HCT116 (cell line): ENCODE measurements at regions not wholly inside any gene's neighbourhood (a gene's known extent, or its start where the extent isn't known, plus 50 kb on each side); places are given as distances from the start of the nearest gene placed in this dataset.

ENCODE experiments used
- ATAC-seq: fragments of 200-7000 bp; cut with Tn5 transposase; 2 replicates; pipeline ENCODE4 v1.9.1; 2020; ENCODE audit warnings: mild to moderate bottlenecking, moderate library complexity
- BruUV-seq: library from RNA; stranded (reverse); fragments of 400-500 nt; replicated peaks from 2 replicates; lab custom pipeline; 2021; lab: Mats Ljungman, UMichigan
- CTCF ChIA-PET: fragments of 300-600 bp; sonication (Branson Sonifier 250); formaldehyde crosslinking; loops from one replicate; lab custom pipeline; 2021; ENCODE audit warnings: antibody characterized with exemption; lab: Charles Lee
- POLR2A ChIA-PET: fragments of 300-600, 350-600 bp; sonication (Branson Sonifier 250); formaldehyde crosslinking; loops from one replicate; lab custom pipeline; 2021; ENCODE audit warnings: antibody characterized with exemption; lab: Charles Lee
- RAD21 ChIA-PET, 2 experiments: fragments of 300-600 bp; sonication (Branson Sonifier 250); formaldehyde crosslinking; loops; one replicate each; lab custom pipeline; 2023; ENCODE audit warnings: low total read pairs in 2 of 2; ENCODE audit not compliant: uncharacterized antibody in 2 of 2, unreplicated experiment in 2 of 2, low non-redundant PET in 1 of 2; lab: Charles Lee
- DNase-seq: peaks from one replicate; pipeline ENCODE4 v3.0.0-alpha.2; 2010; ENCODE audit warnings: low read depth, low spot score
- H2AFZ ChIP-seq: fragments of 200-600 bp; shearing (Covaris generic), sonication (generic); 2 replicates; pipeline ENCODE4 v1.6.1; 2017; ENCODE audit warnings: low read depth, mixed run types, mixed read lengths, antibody characterized with exemption, low read length; ENCODE audit not compliant: poor library complexity, severe bottlenecking
- H3K27ac ChIP-seq: 2 replicates; pipeline ENCODE4 v1.5.1; 2012; ENCODE audit warnings: low read depth, low read length
- H3K27me3 ChIP-seq: fragments of 200-600 bp; sonication (generic); 2 replicates; pipeline ENCODE4 v1.6.1; 2016; ENCODE audit warnings: mixed run types, low read length, mixed read lengths; ENCODE audit not compliant: insufficient read depth
- H3K36me3 ChIP-seq, 2 experiments: fragments of 200-500 bp in 1 of 2; fragments of 200-600 bp in 1 of 2; sonication (Bioruptor generic) in 1 of 2; sonication (generic) in 1 of 2; 2 replicates each; pipeline versions ENCODE4 v1.5.1 to v1.6.1; 2014 to 2016; ENCODE audit warnings: low read length in 2 of 2, inconsistent platforms in 1 of 2, mixed read lengths in 1 of 2, mixed run types in 1 of 2; ENCODE audit not compliant: insufficient read depth in 2 of 2, control insufficient read depth in 1 of 2
- H3K4me1 ChIP-seq, 2 experiments: fragments of 200-600 bp in 1 of 2; sonication (generic) in 1 of 2; 2 replicates each; pipeline versions ENCODE4 v1.5.1 to v1.6.1; 2012 to 2017; ENCODE audit warnings: low read length in 2 of 2, inconsistent platforms in 1 of 2, mild to moderate bottlenecking in 1 of 2, mixed read lengths in 1 of 2, mixed run types in 1 of 2, moderate library complexity in 1 of 2; ENCODE audit not compliant: insufficient read depth in 2 of 2, control insufficient read depth in 1 of 2
- H3K4me2 ChIP-seq: fragments of 200-600 bp; sonication (generic); 2 replicates; pipeline ENCODE4 v1.6.1; 2017; ENCODE audit warnings: mixed run types, low read length, mixed read lengths
- H3K4me3 ChIP-seq, 2 experiments: fragments of 200-600 bp in 1 of 2; sonication (generic) in 1 of 2; replicated peaks in 1 of 2; 2 replicates each; pipeline ENCODE4 v1.5.1; 2011 to 2016; ENCODE audit warnings: low read length in 2 of 2, control low read depth in 1 of 2, low read depth in 1 of 2, mild to moderate bottlenecking in 1 of 2, mixed read lengths in 1 of 2, mixed run types in 1 of 2
- H3K79me2 ChIP-seq: fragments of 200-600 bp; sonication (generic); 2 replicates; pipeline ENCODE4 v1.6.1; 2017; ENCODE audit warnings: mild to moderate bottlenecking, mixed run types, low read length, moderate library complexity, mixed read lengths; ENCODE audit not compliant: insufficient read depth
- H3K9ac ChIP-seq: fragments of 200-600 bp; sonication (generic); 2 replicates; pipeline ENCODE4 v1.6.1; 2016; ENCODE audit warnings: low read length, mixed read lengths
- H3K9me2 ChIP-seq: fragments of 200-600 bp; sonication (generic), shearing (Covaris generic); 2 replicates; pipeline ENCODE4 v1.6.1; 2017; ENCODE audit warnings: mixed run types, mild to moderate bottlenecking, moderate library complexity; ENCODE audit not compliant: insufficient read depth
- H3K9me3 ChIP-seq, 2 experiments: fragments of 200-500 bp in 1 of 2; fragments of 200-600 bp in 1 of 2; sonication (Bioruptor generic) in 1 of 2; sonication (generic) in 1 of 2; 2 replicates each; pipeline ENCODE4 v1.6.1; 2014 to 2017; ENCODE audit warnings: low read length in 2 of 2, mixed read lengths in 2 of 2, inconsistent platforms in 1 of 2, low read depth in 1 of 2, mild to moderate bottlenecking in 1 of 2, mixed run types in 1 of 2, moderate library complexity in 1 of 2; ENCODE audit not compliant: control insufficient read depth in 1 of 2, insufficient read depth in 1 of 2
- H4K20me1 ChIP-seq: fragments of 200-600 bp; sonication (generic), shearing (Covaris generic); 2 replicates; pipeline ENCODE4 v1.6.1; 2017; ENCODE audit warnings: mixed run types, mild to moderate bottlenecking, moderate library complexity; ENCODE audit not compliant: insufficient read depth
- CEBPB ChIP-seq: IDR thresholded peaks from 2 replicates; pipeline ENCODE4 v1.6.1; 2012; ENCODE audit warnings: low read depth
- CTCF ChIP-seq, 3 experiments: fragments of 200-600 bp in 1 of 3; sonication (generic) in 1 of 3; IDR thresholded peaks in 2 of 3; conservative IDR thresholded peaks in 1 of 3; 2 replicates each; pipeline ENCODE4 v1.5.1; 2012 to 2017; ENCODE audit warnings: low read depth in 2 of 3, low read length in 2 of 3, antibody characterized with exemption in 1 of 3, borderline replicate concordance in 1 of 3, control low read depth in 1 of 3, mild to moderate bottlenecking in 1 of 3, mixed read lengths in 1 of 3, mixed run types in 1 of 3, moderate library complexity in 1 of 3; ENCODE audit not compliant: insufficient read depth in 1 of 3
- EZH2 ChIP-seq: fragments of 200-600 bp; sonication (generic); IDR thresholded peaks from 2 replicates; pipeline ENCODE4 v1.6.1; 2017; ENCODE audit warnings: antibody characterized with exemption, mixed run types
- FOSL1 ChIP-seq: IDR thresholded peaks from 2 replicates; pipeline ENCODE4 v1.6.1; 2012; ENCODE audit warnings: low read depth
- POLR2AphosphoS5 ChIP-seq: IDR thresholded peaks from 2 replicates; pipeline ENCODE4 v1.6.1; 2011; ENCODE audit warnings: mild to moderate bottlenecking, low read depth, low read length, moderate library complexity
- RAD21 ChIP-seq: IDR thresholded peaks from 2 replicates; pipeline ENCODE4 v1.6.1; 2012; ENCODE audit warnings: low read depth, mild to moderate bottlenecking
- REST ChIP-seq: IDR thresholded peaks from 2 replicates; pipeline ENCODE4 v1.6.1; 2012; ENCODE audit warnings: low read depth
- intact Hi-C: fragments of 100-400 bp; cut with micrococcal nuclease; formaldehyde crosslinking; loops from 2 replicates; pipeline ENCODE4 v1.10.0; 2022

- Histone ChIP-seq H3K27ac (no peak overlapping the region), H3K27me3 (peaks cover 9% of the 10 kb centered on the region), H3K79me2 (no peaks in the 10 kb centered on the region), H3K9me2 (no peaks in the 10 kb centered on the region), H3K4me2 (no peak overlapping the region), H3K4me3 (no peak overlapping the region), H3K9ac (no peak overlapping the region), H3K9me3 (no peaks in the 10 kb centered on the region), H4K20me1 (no peaks in the 10 kb centered on the region), H3K36me3 (no peaks in the 10 kb centered on the region), H2AFZ (no peak overlapping the region), H3K4me1 (no peaks in the 10 kb centered on the region)
- intact Hi-C loops, result no loop called here
- ChIA-PET POLR2A (no interaction called here), CTCF (no interaction called here), RAD21 (no interaction called here)
- no peak for ATAC-seq
- no TSS peak for BruUV-seq
- TF ChIP-seq REST (no peak), EZH2 (no peak), CEBPB (no peak), POLR2AphosphoS5 (no peak), CTCF (IDR thresholded peaks at IDR 0.05 in 2 of 3, conservative IDR thresholded peaks at IDR 0.05 in 1 of 3; ENCODE audit: borderline replicate concordance in 1 of 3, insufficient read depth in 1 of 3, low read depth in 2 of 3, low read length in 2 of 3) (no peak), FOSL1 (no peak), RAD21 (no peak)
- DNase-seq, result no peak
These were observed 151.1 kb upstream of the MYOCD start for GRCh38 chr17:12514596-12514995.
